Cerebellar nuclear complex (tissue), 1 donor: ENCODE measurements at regions not wholly inside any gene's neighbourhood (a gene's known extent, or its start where the extent isn't known, plus 50 kb on each side); places are given as distances from the start of the nearest gene placed in this dataset.

Experiments used
- DNase-seq, 2 experiments: peaks; one replicate each; lab custom pipeline; 2025; lab: John Stamatoyannopoulos, UW

- no peak for DNase-seq
Observed at GRCh38 chr22:27668828-27669797, 132.4 kb downstream of the MN1 start.

- DNase-seq = no peak
Observed at GRCh38 chr22:27669798-27670599, 131.6 kb downstream of the MN1 start.

- no peak for DNase-seq
Observed at GRCh38 chr22:27670701-27671412, 130.7 kb downstream of the MN1 start.

- no peak for DNase-seq
Observed at GRCh38 chr22:27671413-27671935, 130.1 kb downstream of the MN1 start.

GRCh38 chr22:27672721-27673418, 128.7 kb downstream of the MN1 start:
- DNase-seq = no peak

GRCh38 chr22:27673839-27674238, 127.7 kb downstream of the MN1 start:
- DNase-seq = no peak

- DNase-seq = no peak
Observed at GRCh38 chr22:27674261-27674923, 127.2 kb downstream of the MN1 start.

GRCh38 chr22:27676545-27677213, 124.9 kb downstream of the MN1 start:
- DNase-seq = no peak

GRCh38 chr22:27677905-27678458, 123.6 kb downstream of the MN1 start:
- DNase-seq = no peak

GRCh38 chr22:27679176-27679575, 122.4 kb downstream of the MN1 start:
- DNase-seq = no peak

- DNase-seq = no peak
Observed at GRCh38 chr22:27679693-27680488, 121.7 kb downstream of the MN1 start.

GRCh38 chr22:27680636-27681035, 120.9 kb downstream of the MN1 start:
- no peak for DNase-seq

GRCh38 chr22:27681037-27681436, 120.5 kb downstream of the MN1 start:
- DNase-seq = no peak

- DNase-seq = no peak
Observed at GRCh38 chr22:27682437-27682836, 119.1 kb downstream of the MN1 start.

- DNase-seq = no peak
Observed at GRCh38 chr22:27684901-27685300, 116.7 kb downstream of the MN1 start.

GRCh38 chr22:27685515-27685914, 116.0 kb downstream of the MN1 start:
- DNase-seq = no peak

- no peak for DNase-seq
Observed at GRCh38 chr22:27685970-27686369, 115.6 kb downstream of the MN1 start.

GRCh38 chr22:27686534-27686933, 115.0 kb downstream of the MN1 start:
- DNase-seq = no peak

- no peak for DNase-seq
Observed at GRCh38 chr22:27687984-27688545, 113.5 kb downstream of the MN1 start.
